Breast epithelium (tissue), 3 donors: ENCODE measurements at regions not wholly inside any gene's neighbourhood (a gene's known extent, or its start where the extent isn't known, plus 50 kb on each side); places are given as distances from the start of the nearest gene placed in this dataset.

Experiments
- CTCF ChIP-seq, 3 donors: fragments of 450-650 bp; IDR thresholded peaks; one replicate each; pipeline ENCODE4 v1.5.1; 2016 to 2017; ENCODE audit warnings: antibody characterized with exemption in 3 of 3, mild to moderate bottlenecking in 3 of 3, moderate library complexity in 3 of 3
- POLR2A ChIP-seq: fragments of 450-650 bp; IDR thresholded peaks from one replicate; pipeline ENCODE4 v1.6.1; 2016; ENCODE audit warnings: antibody characterized with exemption, mild to moderate bottlenecking, moderate library complexity
- POLR2AphosphoS5 ChIP-seq, 3 donors: sonication (generic); formaldehyde crosslinking; IDR thresholded peaks; one replicate each; pipeline ENCODE4 v1.6.1; 2017; ENCODE audit warnings: antibody characterized with exemption in 3 of 3

GRCh38 chr7:136128050-136128449 is 150.9 kb upstream of the MTPN start:
- TF ChIP-seq CTCF (IDR thresholded peaks at IDR 0.05) (no peak), POLR2A (no peak), POLR2AphosphoS5 (IDR thresholded peaks at IDR 0.05) (no peak)
